Calu3 (cell line): ENCODE measurements at regions not wholly inside any gene's neighbourhood (a gene's known extent, or its start where the extent isn't known, plus 50 kb on each side); places are given as distances from the start of the nearest gene placed in this dataset.

Experiments used
- BruUV-seq: library from RNA; stranded (reverse); fragments of 400-500 nt; replicated peaks from 2 replicates; lab custom pipeline; 2021; lab: Mats Ljungman, UMichigan
- CTCF ChIA-PET: fragments of 300-600 bp; sonication (Branson Sonifier 250); formaldehyde crosslinking; loops from one replicate; lab custom pipeline; 2022; ENCODE audit warnings: antibody characterized with exemption; lab: Charles Lee
- DNase-seq: peaks from one replicate; pipeline ENCODE4 v3.0.0; 2022
- H3K27ac Mint-ChIP-seq: one replicate; pipeline ENCODE4 v1.8.0; 2022; ENCODE audit warnings: mixed read lengths; ENCODE audit not compliant: unreplicated experiment
- H3K27me3 Mint-ChIP-seq: one replicate; pipeline ENCODE4 v1.8.0; 2022; ENCODE audit warnings: mixed read lengths; ENCODE audit not compliant: unreplicated experiment
- H3K36me3 Mint-ChIP-seq: one replicate; pipeline ENCODE4 v1.8.0; 2022; ENCODE audit warnings: mild to moderate bottlenecking, moderate library complexity, mixed read lengths; ENCODE audit not compliant: insufficient read depth, unreplicated experiment
- H3K4me1 Mint-ChIP-seq: one replicate; pipeline ENCODE4 v1.8.0; 2022; ENCODE audit warnings: mild to moderate bottlenecking, low read depth, mixed read lengths; ENCODE audit not compliant: unreplicated experiment
- H3K4me3 Mint-ChIP-seq: one replicate; pipeline ENCODE4 v1.8.0; 2022; ENCODE audit warnings: mild to moderate bottlenecking, low read depth, moderate library complexity, mixed read lengths; ENCODE audit not compliant: unreplicated experiment
- H3K9me3 Mint-ChIP-seq: one replicate; pipeline ENCODE4 v1.8.0; 2022; ENCODE audit warnings: low read depth, mixed read lengths; ENCODE audit not compliant: unreplicated experiment
- intact Hi-C: fragments of 100-400 bp; cut with micrococcal nuclease; formaldehyde crosslinking; loops from one replicate; pipeline ENCODE4 v1.10.0; 2022; ENCODE audit not compliant: unreplicated experiment
- TF ChIP-seq, protein P1 (sequence below): fragments of 200-600 bp; IDR thresholded peaks from one replicate; pipeline ENCODE4 v1.8.0; 2022; ENCODE audit warnings: antibody characterized with exemption; ENCODE audit not compliant: unreplicated experiment

DNA sequence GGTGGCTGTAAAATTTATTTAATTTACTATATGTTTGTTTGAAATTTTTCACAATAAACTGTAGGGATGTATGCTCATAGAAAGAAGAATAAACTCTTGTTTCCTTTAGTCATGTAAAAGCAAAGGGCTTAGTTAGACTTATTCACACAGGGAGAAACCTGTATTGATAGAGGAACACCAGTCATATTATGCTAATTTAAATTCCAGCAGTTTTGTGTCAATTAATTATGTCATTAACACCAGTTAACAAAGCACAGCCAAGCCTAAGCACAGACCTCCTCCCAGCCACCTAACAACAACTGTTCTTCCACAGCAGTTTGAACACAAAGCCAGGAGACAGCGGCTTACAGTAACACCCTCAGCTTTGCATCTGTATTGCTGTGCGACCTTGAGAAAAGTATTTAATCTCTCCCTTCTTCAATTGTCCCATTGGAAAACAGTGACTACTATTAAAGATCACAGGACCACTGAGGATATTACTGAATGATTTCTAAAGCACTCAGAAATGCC lies 260.8 kb upstream of the RRP15 start:
- TF ChIP-seq, protein P1, sequence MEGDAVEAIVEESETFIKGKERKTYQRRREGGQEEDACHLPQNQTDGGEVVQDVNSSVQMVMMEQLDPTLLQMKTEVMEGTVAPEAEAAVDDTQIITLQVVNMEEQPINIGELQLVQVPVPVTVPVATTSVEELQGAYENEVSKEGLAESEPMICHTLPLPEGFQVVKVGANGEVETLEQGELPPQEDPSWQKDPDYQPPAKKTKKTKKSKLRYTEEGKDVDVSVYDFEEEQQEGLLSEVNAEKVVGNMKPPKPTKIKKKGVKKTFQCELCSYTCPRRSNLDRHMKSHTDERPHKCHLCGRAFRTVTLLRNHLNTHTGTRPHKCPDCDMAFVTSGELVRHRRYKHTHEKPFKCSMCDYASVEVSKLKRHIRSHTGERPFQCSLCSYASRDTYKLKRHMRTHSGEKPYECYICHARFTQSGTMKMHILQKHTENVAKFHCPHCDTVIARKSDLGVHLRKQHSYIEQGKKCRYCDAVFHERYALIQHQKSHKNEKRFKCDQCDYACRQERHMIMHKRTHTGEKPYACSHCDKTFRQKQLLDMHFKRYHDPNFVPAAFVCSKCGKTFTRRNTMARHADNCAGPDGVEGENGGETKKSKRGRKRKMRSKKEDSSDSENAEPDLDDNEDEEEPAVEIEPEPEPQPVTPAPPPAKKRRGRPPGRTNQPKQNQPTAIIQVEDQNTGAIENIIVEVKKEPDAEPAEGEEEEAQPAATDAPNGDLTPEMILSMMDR = no peak
- no peak overlapping the region for H3K27ac Mint-ChIP-seq
- BruUV-seq = no TSS peak
- intact Hi-C loops = no loop called here
- no peak overlapping the region for H3K4me3 Mint-ChIP-seq
- CTCF ChIA-PET = no interaction called here
- no peaks in the 10 kb centered on the region for H3K9me3 Mint-ChIP-seq
- no peaks in the 10 kb centered on the region for H3K36me3 Mint-ChIP-seq
- no peaks in the 10 kb centered on the region for H3K27me3 Mint-ChIP-seq
- H3K4me1 Mint-ChIP-seq = no peaks in the 10 kb centered on the region
- no peak for DNase-seq

DNA sequence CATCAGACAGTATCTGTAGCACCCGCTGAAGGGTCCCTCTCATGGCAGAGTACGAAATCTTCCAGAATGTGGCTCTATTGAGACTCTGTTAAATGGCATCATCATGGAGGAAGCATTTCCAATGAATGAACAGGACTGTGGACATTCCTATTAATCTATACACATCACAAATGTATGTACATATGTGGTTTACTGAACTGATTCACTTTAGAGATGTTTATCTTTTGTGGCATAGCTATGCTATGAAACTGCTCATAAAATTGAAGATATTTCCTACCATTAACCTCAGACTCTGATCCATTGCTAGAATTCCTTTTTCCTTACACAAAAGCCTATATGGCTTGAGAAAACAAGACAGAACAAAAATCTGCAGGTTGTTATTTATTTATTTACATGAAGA lies 259.6 kb upstream of the RRP15 start:
- H3K27ac Mint-ChIP-seq = no peak overlapping the region

DNA sequence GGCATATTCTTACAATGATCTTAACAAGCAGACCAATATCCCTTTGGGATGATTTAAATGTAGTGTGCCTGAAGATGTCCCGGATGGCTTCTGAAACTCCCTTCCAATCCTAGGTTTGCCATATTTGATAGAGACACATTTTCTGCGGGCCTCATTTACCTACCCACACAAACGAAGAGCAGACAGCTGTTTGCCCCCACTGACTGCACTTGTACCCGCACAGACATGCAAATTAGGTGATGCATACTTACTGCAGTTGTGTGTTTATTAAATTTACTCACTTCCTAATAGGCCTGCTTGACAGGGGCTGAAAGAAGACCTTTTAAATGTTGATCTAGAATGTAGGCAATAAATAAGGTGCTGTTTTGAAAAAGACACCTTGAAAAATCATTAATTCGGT lies 257.9 kb upstream of the RRP15 start:
- Mint-ChIP-seq H3K9me3 (no peaks in the 10 kb centered on the region), H3K4me3 (no peak overlapping the region), H3K36me3 (no peaks in the 10 kb centered on the region), H3K27me3 (no peaks in the 10 kb centered on the region), H3K4me1 (no peaks in the 10 kb centered on the region), H3K27ac (no peak overlapping the region)
- TF ChIP-seq, protein P1 = no peak
- no TSS peak for BruUV-seq
- no peak for DNase-seq
- CTCF ChIA-PET = no interaction called here
- intact Hi-C loops = no loop called here

More for the DNA sequence above, 259.6 kb upstream of the RRP15 start:
- DNase-seq = no peak
- Mint-ChIP-seq H3K9me3 (no peaks in the 10 kb centered on the region), H3K27me3 (no peaks in the 10 kb centered on the region), H3K4me3 (no peak overlapping the region), H3K4me1 (no peaks in the 10 kb centered on the region), H3K36me3 (no peaks in the 10 kb centered on the region)
- BruUV-seq = no TSS peak
- CTCF ChIA-PET = interaction anchor here (0.7 kb wide), 1 partner anchor 44 kb away, joined by 4 read pairs; no protein-coding TSS in a partner anchor
- TF ChIP-seq, protein P1 = no peak
- intact Hi-C loops = no loop called here

DNA sequence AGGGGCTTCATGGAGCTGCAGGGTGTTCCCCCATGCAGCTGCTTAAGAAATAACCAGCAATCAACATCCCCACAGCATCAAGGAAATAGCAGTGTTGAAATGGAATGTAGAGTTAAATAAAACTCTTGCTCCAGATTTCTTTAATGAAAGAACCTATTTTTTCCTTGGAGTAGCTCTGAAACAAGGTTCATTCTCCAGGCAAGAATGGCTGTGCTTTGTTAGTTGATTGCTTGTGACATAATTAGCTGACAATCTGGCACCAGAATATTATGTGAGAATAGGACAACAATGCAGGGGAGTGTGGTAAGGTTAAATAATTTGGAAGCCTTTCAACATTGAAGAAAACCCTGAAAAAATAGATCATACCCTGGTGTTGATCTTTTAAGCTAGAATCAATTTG lies 254.2 kb upstream of the RRP15 start:
- no peaks in the 10 kb centered on the region for H3K9me3 Mint-ChIP-seq
- TF ChIP-seq, protein P1 = no peak
- no TSS peak for BruUV-seq

More for the DNA sequence above, 254.2 kb upstream of the RRP15 start:
- Mint-ChIP-seq H3K4me3 (no peak overlapping the region), H3K36me3 (no peaks in the 10 kb centered on the region), H3K27ac (no peak overlapping the region), H3K4me1 (no peaks in the 10 kb centered on the region), H3K27me3 (no peaks in the 10 kb centered on the region)
- intact Hi-C loops = no loop called here
- CTCF ChIA-PET = no interaction called here
- DNase-seq = no peak
